HG02973 (cell line): ENCODE measurements at regions not wholly inside any gene's neighbourhood (a gene's known extent, or its start where the extent isn't known, plus 50 kb on each side); places are given as distances from the start of the nearest gene placed in this dataset.

Source experiments
- ATAC-seq: cut with Tn5 transposase; IDR thresholded peaks from one replicate; pipeline ENCODE4 v1.9.1; 2021; ENCODE audit warnings: moderate library complexity; ENCODE audit not compliant: unreplicated experiment

- no peak for ATAC-seq
These were observed 95.0 kb downstream of the DUSP6 start for GRCh38 chr12:89257340-89257739.

- no peak for ATAC-seq
These were observed 96.2 kb downstream of the DUSP6 start for GRCh38 chr12:89256060-89256459.

GRCh38 chr12:89253488-89253887 is 98.8 kb downstream of the DUSP6 start:
- ATAC-seq, result no peak

GRCh38 chr12:89252284-89252683 is 100.0 kb downstream of the DUSP6 start:
- ATAC-seq, result no peak

GRCh38 chr12:89251342-89252271 is 100.7 kb downstream of the DUSP6 start:
- no peak for ATAC-seq

DNA sequence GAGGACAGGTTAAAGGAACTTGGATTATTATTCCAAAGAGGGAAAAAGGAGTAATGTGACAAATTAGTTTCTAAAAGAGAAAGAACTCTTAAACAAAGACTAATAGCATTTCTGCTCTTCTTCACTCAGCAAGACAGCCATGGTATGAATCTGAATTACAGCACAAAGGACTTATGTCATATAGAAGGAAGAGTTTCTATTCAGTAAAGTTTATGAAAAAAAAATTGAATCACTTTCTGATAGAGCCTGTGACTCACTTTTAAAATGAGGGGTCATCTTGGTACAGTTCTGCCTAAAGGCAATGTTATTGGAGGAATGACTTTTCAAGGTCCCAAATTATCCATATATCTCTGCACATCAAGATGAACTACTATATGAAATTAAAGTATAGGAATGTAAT is 101.7 kb downstream of the DUSP6 start:
- ATAC-seq, result no peak

GRCh38 chr12:89250213-89250612 is 102.1 kb downstream of the DUSP6 start:
- ATAC-seq, result no peak

GRCh38 chr12:89247967-89248366 is 104.3 kb downstream of the DUSP6 start:
- no peak for ATAC-seq

DNA sequence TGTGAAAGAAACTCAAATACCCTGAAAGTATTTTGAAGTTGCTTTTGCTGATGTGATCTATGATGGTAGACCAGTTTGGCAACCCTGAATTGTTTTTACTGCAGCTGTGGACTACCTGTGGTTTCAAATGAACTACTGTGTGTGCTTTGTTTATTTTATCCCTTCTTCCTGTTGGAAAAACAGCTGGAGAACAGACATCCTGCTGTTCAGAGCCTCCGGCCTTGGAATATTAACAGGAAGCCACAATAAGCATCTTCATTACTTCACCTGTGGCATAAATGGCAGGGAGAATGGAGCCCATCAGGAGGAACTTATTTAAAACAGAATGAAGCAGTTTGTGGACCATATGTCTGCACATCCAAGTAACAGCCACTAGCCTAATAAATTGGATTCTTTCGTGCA is 104.8 kb downstream of the DUSP6 start:
- no peak for ATAC-seq

DNA sequence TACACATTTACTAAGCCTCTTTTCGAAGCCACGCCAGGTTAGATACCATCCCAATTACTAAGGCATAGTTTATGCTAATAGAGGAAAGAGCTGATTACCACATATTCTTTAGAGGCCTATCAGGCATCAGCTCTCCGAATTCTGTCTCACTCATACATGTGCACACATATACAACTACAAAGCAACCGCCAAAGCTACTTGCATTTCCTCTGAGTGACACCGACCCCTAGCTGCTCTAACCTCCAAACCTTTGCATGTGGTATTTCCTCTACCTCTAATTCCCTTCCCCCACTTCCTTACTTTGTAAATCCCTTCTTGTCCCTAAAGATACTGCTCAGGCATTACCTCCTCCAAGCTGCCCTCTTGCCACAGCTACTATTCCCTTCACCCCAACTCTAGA is 107.2 kb downstream of the DUSP6 start:
- ATAC-seq, result no peak

GRCh38 chr12:89244536-89244935 is 107.8 kb downstream of the DUSP6 start:
- no peak for ATAC-seq

GRCh38 chr12:89243771-89244170 is 108.5 kb downstream of the DUSP6 start:
- no peak for ATAC-seq

DNA sequence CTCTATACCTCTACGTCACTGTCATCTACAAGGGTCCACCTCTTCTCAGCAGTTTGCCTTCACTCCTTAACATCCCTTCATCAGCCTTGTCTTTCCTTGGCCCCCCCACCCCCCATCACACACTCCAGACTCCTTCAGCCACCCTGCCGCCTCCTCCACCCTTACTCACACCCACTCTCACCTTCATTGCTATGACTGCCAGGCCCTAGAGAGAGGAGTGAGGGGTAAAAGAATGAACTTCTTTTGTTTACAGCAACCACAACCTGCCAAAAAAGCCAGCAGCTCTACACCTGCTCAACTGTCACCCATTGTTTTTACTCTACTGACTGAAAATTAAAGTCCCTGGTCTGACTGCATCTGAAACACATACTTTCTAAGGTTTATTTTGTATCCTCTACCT is 112.8 kb downstream of the DUSP6 start:
- no peak for ATAC-seq

GRCh38 chr12:89238593-89238992 is 113.7 kb downstream of the DUSP6 start:
- ATAC-seq, result no peak

DNA sequence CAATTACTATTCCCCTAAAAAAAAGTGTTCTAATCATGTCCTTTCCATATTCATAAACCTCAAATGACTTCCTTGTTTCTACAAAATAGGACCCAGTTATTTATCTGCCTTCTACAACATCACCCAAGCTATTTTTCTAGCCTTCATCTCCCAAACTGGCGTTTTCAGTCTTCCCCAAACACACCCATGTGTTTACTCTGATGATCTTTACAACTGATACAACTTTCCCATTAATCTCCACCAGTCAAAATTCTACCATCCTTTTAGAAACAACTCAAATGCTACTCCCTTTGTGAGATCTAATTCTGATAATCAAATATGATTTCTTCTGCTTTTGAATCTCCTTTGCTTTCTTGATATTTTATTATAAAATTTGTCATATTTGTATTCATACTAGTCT is 114.5 kb downstream of the DUSP6 start:
- no peak for ATAC-seq

DNA sequence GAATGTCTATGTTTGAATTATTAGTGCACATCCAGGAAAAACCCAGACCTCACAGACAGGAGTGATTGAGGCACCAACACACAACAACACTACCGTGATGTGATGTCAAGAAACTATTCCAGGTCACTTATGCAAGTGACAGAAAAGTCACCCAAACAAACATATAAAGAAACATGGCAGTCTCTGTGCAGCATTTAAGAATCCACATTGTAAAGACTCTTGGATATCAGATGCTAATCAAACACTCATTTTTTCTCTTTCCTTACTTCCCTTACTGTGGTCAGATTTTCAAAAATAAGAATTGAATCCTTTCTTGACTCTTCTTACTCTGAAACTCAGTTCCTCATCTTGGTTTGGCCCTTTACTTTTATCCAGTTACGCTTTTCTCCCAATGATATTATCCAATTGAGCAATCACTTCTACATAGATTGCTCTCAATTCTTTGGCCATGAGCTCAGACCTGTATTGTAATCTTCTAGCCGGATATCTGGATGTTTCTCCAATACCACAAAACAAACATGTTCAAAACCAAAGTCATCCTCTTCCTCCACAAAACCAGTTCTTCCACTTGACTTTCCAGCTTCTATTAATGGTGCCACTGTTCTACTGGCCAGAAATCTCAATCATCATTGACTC is 115.4 kb downstream of the DUSP6 start:
- ATAC-seq, result no peak

DNA sequence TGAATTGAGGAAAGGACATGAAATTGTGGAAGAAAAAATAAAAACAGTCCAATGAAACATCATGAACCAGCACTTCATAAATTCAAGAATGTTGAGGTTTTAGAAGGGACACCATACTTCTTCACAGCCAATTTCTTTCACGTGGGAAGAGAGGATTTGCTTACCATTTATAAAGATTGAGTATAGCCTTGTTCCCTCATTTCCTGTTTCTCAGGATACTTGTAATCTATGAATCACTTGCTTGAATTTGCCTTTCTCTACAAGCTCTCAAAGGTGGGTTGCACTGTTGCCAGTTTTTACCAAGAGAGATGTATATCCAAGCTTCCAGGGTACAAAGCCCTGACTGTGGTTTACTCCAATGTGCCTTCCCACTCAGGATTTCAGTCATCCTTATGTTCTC is 116.1 kb downstream of the DUSP6 start:
- ATAC-seq, result no peak

GRCh38 chr12:89235189-89235993 is 116.9 kb downstream of the DUSP6 start:
- ATAC-seq, result no peak

DNA sequence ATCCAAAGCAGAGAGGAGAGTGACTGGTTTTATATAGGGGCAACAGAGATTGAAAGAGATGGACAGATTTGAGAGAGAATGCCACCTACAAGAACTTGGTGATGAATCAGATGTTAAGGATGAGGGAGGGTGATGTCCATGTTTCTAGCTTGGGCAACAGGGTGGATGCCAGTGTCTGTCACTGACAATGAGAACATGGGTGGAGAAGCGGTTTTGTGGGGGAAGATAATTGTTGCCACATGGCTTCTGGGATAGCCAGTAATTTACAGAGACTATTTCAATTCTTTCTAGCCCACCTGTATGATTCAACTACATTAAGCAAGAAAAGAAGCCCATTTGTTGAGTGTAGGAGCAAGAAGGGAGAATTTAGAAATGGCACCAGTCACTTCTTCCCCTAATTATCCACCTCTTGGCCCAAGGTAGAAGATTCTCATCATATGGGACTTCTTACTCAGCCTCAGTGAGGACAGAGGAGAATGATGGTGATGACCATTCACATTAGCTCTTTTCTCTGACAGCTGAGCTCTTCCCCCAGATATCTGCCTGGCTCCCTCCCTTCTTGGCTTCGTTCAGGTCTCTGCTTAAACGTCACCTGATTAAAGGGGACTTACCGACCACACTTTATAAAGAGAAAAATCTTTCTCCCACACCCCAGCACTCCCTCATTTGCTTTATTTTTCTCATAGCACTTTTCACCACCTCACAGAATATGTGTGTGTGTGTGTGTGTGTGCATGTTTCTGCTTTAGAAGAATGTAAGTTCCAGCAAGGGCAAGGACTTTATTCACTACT is 117.8 kb downstream of the DUSP6 start:
- ATAC-seq, result no peak

DNA sequence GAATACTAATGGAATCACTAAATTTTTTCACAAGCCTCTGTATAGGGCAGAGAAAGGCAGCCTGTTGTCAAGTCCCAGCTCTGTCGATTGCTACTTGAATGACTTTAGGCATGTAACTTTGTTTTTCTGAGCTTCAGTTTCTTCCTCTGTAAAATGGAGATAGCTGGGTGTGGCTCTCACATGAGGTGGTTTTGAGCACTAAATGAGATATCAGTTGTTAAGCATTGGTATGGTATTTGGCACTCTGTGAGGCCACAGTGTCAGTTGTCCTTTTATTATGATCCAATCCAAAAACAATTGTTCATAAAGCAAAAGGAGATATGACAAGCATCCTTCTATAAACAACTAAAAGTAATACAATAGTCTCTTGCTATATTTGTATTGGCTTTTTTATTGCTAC is 120.6 kb downstream of the DUSP6 start:
- ATAC-seq, result no peak
